ENCODE measurements at regions not wholly inside any gene's neighbourhood (a gene's known extent, or its start where the extent isn't known, plus 50 kb on each side); places are given as distances from the start of the nearest gene placed in this dataset.

DNA sequence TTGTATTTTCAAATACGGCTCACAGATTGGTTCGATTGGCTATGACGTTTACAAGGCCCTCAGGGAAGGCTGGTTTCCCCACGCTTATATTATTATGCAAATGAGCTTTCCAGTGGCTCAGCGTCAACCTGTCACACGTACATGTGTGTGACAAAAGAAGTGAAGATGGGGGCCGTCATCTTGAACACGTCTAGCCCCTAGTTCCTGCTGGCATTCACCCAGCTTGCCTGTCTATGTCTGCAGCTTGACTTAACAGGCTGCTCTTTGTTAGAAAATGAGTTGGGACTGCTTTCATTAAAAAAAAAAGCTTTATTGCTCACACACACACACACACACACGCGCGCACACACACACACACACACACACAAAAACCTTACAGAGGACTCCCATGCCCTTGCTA is 283.6 kb upstream of the CTSO start:
- intact Hi-C loops (cut with DNase I; ENCODE audit: low total_unique reads) (no loop called here), in situ Hi-C loops (cut with MboI; ENCODE audit: low sequenced_read_pairs in 4 of 4) (no loop called here)
- DNase-seq (no peak), ATAC-seq (no peak)
- Histone ChIP-seq H3K4me1 (no peaks in the 10 kb centered on the region), H3K27ac (no peak overlapping the region), H3K27me3 (no peaks in the 10 kb centered on the region), H3K36me3 (no peaks in the 10 kb centered on the region), H3K9me3 (no peaks in the 10 kb centered on the region), H3K4me3 (no peak overlapping the region)
- no peak for TF ChIP-seq POLR2A (IDR thresholded peaks at IDR 0.05)
- TF ChIP-seq, protein P1, sequence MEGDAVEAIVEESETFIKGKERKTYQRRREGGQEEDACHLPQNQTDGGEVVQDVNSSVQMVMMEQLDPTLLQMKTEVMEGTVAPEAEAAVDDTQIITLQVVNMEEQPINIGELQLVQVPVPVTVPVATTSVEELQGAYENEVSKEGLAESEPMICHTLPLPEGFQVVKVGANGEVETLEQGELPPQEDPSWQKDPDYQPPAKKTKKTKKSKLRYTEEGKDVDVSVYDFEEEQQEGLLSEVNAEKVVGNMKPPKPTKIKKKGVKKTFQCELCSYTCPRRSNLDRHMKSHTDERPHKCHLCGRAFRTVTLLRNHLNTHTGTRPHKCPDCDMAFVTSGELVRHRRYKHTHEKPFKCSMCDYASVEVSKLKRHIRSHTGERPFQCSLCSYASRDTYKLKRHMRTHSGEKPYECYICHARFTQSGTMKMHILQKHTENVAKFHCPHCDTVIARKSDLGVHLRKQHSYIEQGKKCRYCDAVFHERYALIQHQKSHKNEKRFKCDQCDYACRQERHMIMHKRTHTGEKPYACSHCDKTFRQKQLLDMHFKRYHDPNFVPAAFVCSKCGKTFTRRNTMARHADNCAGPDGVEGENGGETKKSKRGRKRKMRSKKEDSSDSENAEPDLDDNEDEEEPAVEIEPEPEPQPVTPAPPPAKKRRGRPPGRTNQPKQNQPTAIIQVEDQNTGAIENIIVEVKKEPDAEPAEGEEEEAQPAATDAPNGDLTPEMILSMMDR (IDR thresholded peaks at IDR 0.05 in 4 of 5, conservative IDR thresholded peaks at IDR 0.05 in 1 of 5), result no peak

DNA sequence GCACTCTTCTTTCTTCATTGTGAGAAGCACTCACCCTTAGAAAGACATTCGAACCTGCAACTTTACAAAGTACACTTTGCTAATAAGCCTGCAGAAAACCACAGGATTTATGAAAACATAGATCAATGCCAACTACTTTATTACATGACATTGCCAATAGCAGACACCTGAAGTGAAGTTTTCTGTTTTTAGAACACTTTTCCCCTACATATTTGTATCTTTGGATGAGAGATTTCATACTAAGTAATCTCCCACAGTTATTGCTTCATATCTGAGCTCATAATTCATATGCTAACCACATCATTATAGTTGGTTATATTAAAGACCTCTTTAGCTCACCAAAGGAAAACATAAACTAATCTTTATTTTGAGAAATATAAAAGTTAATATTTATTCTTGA is 276.5 kb upstream of the CTSO start:
- DNase-seq, result no peak
- Histone ChIP-seq H3K27me3 (no peaks in the 10 kb centered on the region), H3K9me3 (no peaks in the 10 kb centered on the region), H3K27ac (no peak overlapping the region), H3K36me3 (no peaks in the 10 kb centered on the region), H3K4me1 (no peaks in the 10 kb centered on the region), H3K4me3 (no peak overlapping the region)
- in situ Hi-C loops (cut with MboI; ENCODE audit: low sequenced_read_pairs in 4 of 4), result no loop called here
- no peak for ATAC-seq
- intact Hi-C loops (cut with DNase I; ENCODE audit: low total_unique reads), result no loop called here
- TF ChIP-seq POLR2A (IDR thresholded peaks at IDR 0.05), result no peak
- TF ChIP-seq, protein P1 (IDR thresholded peaks at IDR 0.05 in 4 of 5, conservative IDR thresholded peaks at IDR 0.05 in 1 of 5), result no peak

GRCh38 chr4:156228676-156229075 is 275.0 kb upstream of the CTSO start:
- Histone ChIP-seq H3K36me3 (no peaks in the 10 kb centered on the region), H3K4me1 (no peaks in the 10 kb centered on the region), H3K27me3 (no peaks in the 10 kb centered on the region), H3K9me3 (no peaks in the 10 kb centered on the region), H3K27ac (no peak overlapping the region), H3K4me3 (no peak overlapping the region)
- DNase-seq (no peak), ATAC-seq (no peak)
- no peak for TF ChIP-seq POLR2A (IDR thresholded peaks at IDR 0.05)
- TF ChIP-seq, protein P1 (IDR thresholded peaks at IDR 0.05 in 4 of 5, conservative IDR thresholded peaks at IDR 0.05 in 1 of 5), result no peak
- intact Hi-C loops (cut with DNase I; ENCODE audit: low total_unique reads) (no loop called here), in situ Hi-C loops (cut with MboI; ENCODE audit: low sequenced_read_pairs in 4 of 4) (no loop called here)

- in situ Hi-C loops (cut with MboI; ENCODE audit: low sequenced_read_pairs in 4 of 4) (no loop called here), intact Hi-C loops (cut with DNase I; ENCODE audit: low total_unique reads) (no loop called here)
- no peak for DNase-seq
- Histone ChIP-seq H3K36me3 (no peaks in the 10 kb centered on the region), H3K27ac (no peak overlapping the region), H3K4me3 (no peak overlapping the region), H3K9me3 (no peaks in the 10 kb centered on the region), H3K27me3 (no peaks in the 10 kb centered on the region), H3K4me1 (no peaks in the 10 kb centered on the region)
- TF ChIP-seq, protein P1 (IDR thresholded peaks at IDR 0.05 in 4 of 5, conservative IDR thresholded peaks at IDR 0.05 in 1 of 5), result no peak
- no peak for TF ChIP-seq POLR2A (IDR thresholded peaks at IDR 0.05)
- ATAC-seq, result no peak
Observed at GRCh38 chr4:156227321-156227720, 273.7 kb upstream of the CTSO start.

DNA sequence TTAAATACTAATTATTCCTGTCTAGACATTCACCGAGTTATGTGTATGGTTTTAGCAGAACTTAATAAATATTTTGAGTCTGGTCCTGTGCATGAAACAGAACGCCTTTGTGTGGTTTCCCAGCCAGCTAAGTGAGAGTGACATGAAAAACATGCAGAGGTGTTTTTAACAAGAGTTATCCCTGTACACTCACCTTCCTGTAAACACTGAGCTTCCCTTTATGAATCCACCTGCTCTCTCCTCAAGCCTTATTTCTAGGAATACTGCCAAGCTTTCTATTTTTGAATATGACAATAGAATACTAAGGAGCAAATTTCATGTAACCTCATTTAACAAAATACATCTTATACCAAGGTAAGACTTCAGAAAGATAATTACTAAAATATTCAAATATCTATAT is 270.3 kb upstream of the CTSO start:
- no peaks in the 10 kb centered on the region for H3K36me3 ChIP-seq
- DNase-seq (no peak), ATAC-seq (peak in 1 of 2 donors; percentile 19)
- intact Hi-C loops (cut with DNase I; ENCODE audit: low total_unique reads) (no loop called here), in situ Hi-C loops (cut with MboI; ENCODE audit: low sequenced_read_pairs in 4 of 4) (no loop called here)
- no peaks in the 10 kb centered on the region for H3K27me3 ChIP-seq
- H3K27ac ChIP-seq, result no peak overlapping the region
- no peaks in the 10 kb centered on the region for H3K4me1 ChIP-seq
- TF ChIP-seq, protein P1 (IDR thresholded peaks at IDR 0.05 in 4 of 5, conservative IDR thresholded peaks at IDR 0.05 in 1 of 5), result no peak
- TF ChIP-seq POLR2A (IDR thresholded peaks at IDR 0.05), result no peak
- no peaks in the 10 kb centered on the region for H3K9me3 ChIP-seq
- H3K4me3 ChIP-seq, result no peak overlapping the region

All from gastrocnemius medialis (tissue), 4 donors.